A549 (cell line): ENCODE measurements at regions not wholly inside any gene's neighbourhood (a gene's known extent, or its start where the extent isn't known, plus 50 kb on each side); places are given as distances from the start of the nearest gene placed in this dataset.

Experiments used
- ATAC-seq, 2 experiments: fragments of 200-7000 bp in 1 of 2; fragments of >200 bp in 1 of 2; cut with Nextera tagmentation in 1 of 2; cut with Tn5 transposase in 1 of 2; 3 replicates each; pipeline versions ENCODE4 v1.8.0 to v1.9.1; 2018 to 2020; ENCODE audit warnings: mild to moderate bottlenecking in 1 of 2, moderate library complexity in 1 of 2
- CTCF ChIA-PET: fragments of 300-600 bp; sonication (Branson Sonifier 250); formaldehyde crosslinking; extraction: SDS; loops from one replicate; lab custom pipeline; 2021; ENCODE audit warnings: antibody characterized with exemption, inconsistent platforms; lab: Yijun Ruan, JAX
- POLR2A ChIA-PET: fragments of 350-600 bp; formaldehyde crosslinking; extraction: SDS; loops from one replicate; lab custom pipeline; 2021; ENCODE audit warnings: antibody characterized with exemption, inconsistent platforms; lab: Yijun Ruan, JAX
- DNase-seq, 2 experiments: peaks; one replicate each; pipeline versions ENCODE4 v3.0.0 to v3.0.0-alpha.2; 2011 to 2016; ENCODE audit warnings: low read depth in 1 of 2, low spot score in 1 of 2
- FAIRE-seq: peaks from 2 replicates; lab custom pipeline; 2011; peaks lifted over from hg19 to GRCh38; lab: Jason Lieb, UNC
- H3K27ac ChIP-seq, 2 experiments: fragments of >200 bp; sonication (Bioruptor Twin); formaldehyde crosslinking; 3 replicates each; pipeline ENCODE4 v1.5.1; 2016 to 2017
- H3K4me1 ChIP-seq: fragments of >200 bp; sonication (Bioruptor Twin); formaldehyde crosslinking; 3 replicates; pipeline ENCODE4 v1.6.1; 2016
- H3K4me2 ChIP-seq: fragments of >200 bp; sonication (Bioruptor Twin); formaldehyde crosslinking; 3 replicates; pipeline ENCODE4 v1.6.1; 2016
- H3K4me3 ChIP-seq: fragments of >200 bp; sonication (Bioruptor Twin); formaldehyde crosslinking; 3 replicates; pipeline ENCODE4 v1.5.1; 2016
- H3K9me3 ChIP-seq: fragments of >200 bp; sonication (Bioruptor Twin); formaldehyde crosslinking; 3 replicates; pipeline ENCODE4 v1.6.1; 2016
- BHLHE40 ChIP-seq: IDR thresholded peaks from 2 replicates; pipeline ENCODE4 v1.6.1; 2012; ENCODE audit warnings: low read depth, low read length, inconsistent platforms
- CBX2 ChIP-seq: fragments of 200-600 bp; sonication (generic); IDR thresholded peaks from 2 replicates; pipeline ENCODE4 v1.6.1; 2016; ENCODE audit warnings: low read depth, mild to moderate bottlenecking, borderline replicate concordance
- CHD2 ChIP-seq: fragments of 150-350 bp; IDR thresholded peaks from 2 replicates; pipeline ENCODE4 v1.6.1; 2014; ENCODE audit warnings: low read length; ENCODE audit not compliant: partially characterized antibody
- CHD4 ChIP-seq: fragments of 200-600 bp; sonication (generic); IDR thresholded peaks from 2 replicates; pipeline ENCODE4 v1.6.1; 2016; ENCODE audit warnings: antibody characterized with exemption, mild to moderate bottlenecking, borderline replicate concordance
- FOSB ChIP-seq: fragments of 250-450 bp; sonication (Bioruptor Pico); IDR thresholded peaks from 2 replicates; pipeline ENCODE4 v1.5.0; 2020; ENCODE audit warnings: mild to moderate bottlenecking, moderate library complexity
- FOSL2 ChIP-seq, 2 experiments: fragments of 450-650 bp in 1 of 2; fragments of >200 bp in 1 of 2; sonication (Bioruptor Twin) in 1 of 2; formaldehyde crosslinking; IDR thresholded peaks; 2 replicates each; pipeline versions ENCODE4 v1.5.0 to v1.6.1; 2016 to 2020; ENCODE audit warnings: mild to moderate bottlenecking in 1 of 2, moderate library complexity in 1 of 2
- HDAC2 ChIP-seq: fragments of 200-600 bp; sonication (generic); IDR thresholded peaks from 2 replicates; pipeline ENCODE4 v1.6.1; 2016
- HOXA7 ChIP-seq: fragments of 250-450 bp; sonication (Bioruptor Pico); IDR thresholded peaks from 2 replicates; pipeline ENCODE4 v1.5.0; 2020; ENCODE audit warnings: mild to moderate bottlenecking, moderate library complexity
- HOXB13 ChIP-seq: fragments of 250-450 bp; sonication (Bioruptor Pico); IDR thresholded peaks from 2 replicates; pipeline ENCODE4 v1.5.0; 2020; ENCODE audit warnings: low read depth, mild to moderate bottlenecking, moderate library complexity
- KDM5A ChIP-seq: fragments of 200-600 bp; sonication (generic); IDR thresholded peaks from 2 replicates; pipeline ENCODE4 v1.6.1; 2016; ENCODE audit warnings: antibody characterized with exemption, mild to moderate bottlenecking
- NFE2L2 ChIP-seq: fragments of 150-350 bp; conservative IDR thresholded peaks from 2 replicates; pipeline ENCODE4 v1.6.1; 2014; ENCODE audit warnings: low read length
- PHF8 ChIP-seq: fragments of 200-600 bp; sonication (generic); IDR thresholded peaks from 2 replicates; pipeline ENCODE4 v1.6.1; 2016; ENCODE audit warnings: low read depth, mild to moderate bottlenecking, antibody characterized with exemption, moderate library complexity, borderline replicate concordance
- RFX5 ChIP-seq: fragments of 450-650 bp; IDR thresholded peaks from 2 replicates; pipeline ENCODE4 v1.7.1; 2014; ENCODE audit warnings: antibody characterized with exemption, mild to moderate bottlenecking, moderate library complexity
- RNF2 ChIP-seq: fragments of 200-600 bp; sonication (generic); IDR thresholded peaks from 2 replicates; pipeline ENCODE4 v1.6.1; 2016; ENCODE audit warnings: low read depth, mild to moderate bottlenecking, antibody characterized with exemption, moderate library complexity, borderline replicate concordance
- SREBF2 ChIP-seq: fragments of 450-650 bp; IDR thresholded peaks from 2 replicates; pipeline ENCODE4 v1.6.1; 2014; ENCODE audit warnings: mild to moderate bottlenecking, moderate library complexity
- ZFP36 ChIP-seq: fragments of 450-650 bp; IDR thresholded peaks from 2 replicates; pipeline ENCODE4 v1.6.1; 2014; ENCODE audit warnings: borderline replicate concordance; ENCODE audit not compliant: partially characterized antibody
- ZNF302 ChIP-seq: fragments of 250-450 bp; sonication (Bioruptor Pico); IDR thresholded peaks from 2 replicates; pipeline ENCODE4 v1.9.0; 2021; ENCODE audit warnings: inconsistent platforms, mild to moderate bottlenecking, moderate library complexity
- WGBS: methylation state at CpG from one replicate; pipeline ENCODE4 v1.1.6; 2017; ENCODE audit errors: missing lambda C conversion rate; 5-methylcytosine and 5-hydroxymethylcytosine counted together
- TF ChIP-seq, protein P1 (sequence below): IDR thresholded peaks from 2 replicates; pipeline ENCODE4 v1.6.1; 2012; ENCODE audit warnings: low read depth, borderline replicate concordance
- TF ChIP-seq, protein P2 (sequence below): fragments of 200-600 bp; sonication (generic); IDR thresholded peaks from 2 replicates; pipeline ENCODE4 v1.6.1; 2016; ENCODE audit warnings: antibody characterized with exemption, mild to moderate bottlenecking, moderate library complexity
- TF ChIP-seq, protein P3 (sequence below): fragments of >200 bp; sonication (Bioruptor Twin); formaldehyde crosslinking; IDR thresholded peaks from 3 replicates; pipeline ENCODE4 v1.6.1; 2016
- TF ChIP-seq, protein P4 (sequence below): IDR thresholded peaks from 2 replicates; pipeline ENCODE4 v1.6.1; 2012
- TF ChIP-seq, protein P5 (sequence below): fragments of 150-350 bp; IDR thresholded peaks from 2 replicates; pipeline ENCODE4 v1.6.1; 2014; ENCODE audit warnings: low read depth, mild to moderate bottlenecking, low read length

DNA sequence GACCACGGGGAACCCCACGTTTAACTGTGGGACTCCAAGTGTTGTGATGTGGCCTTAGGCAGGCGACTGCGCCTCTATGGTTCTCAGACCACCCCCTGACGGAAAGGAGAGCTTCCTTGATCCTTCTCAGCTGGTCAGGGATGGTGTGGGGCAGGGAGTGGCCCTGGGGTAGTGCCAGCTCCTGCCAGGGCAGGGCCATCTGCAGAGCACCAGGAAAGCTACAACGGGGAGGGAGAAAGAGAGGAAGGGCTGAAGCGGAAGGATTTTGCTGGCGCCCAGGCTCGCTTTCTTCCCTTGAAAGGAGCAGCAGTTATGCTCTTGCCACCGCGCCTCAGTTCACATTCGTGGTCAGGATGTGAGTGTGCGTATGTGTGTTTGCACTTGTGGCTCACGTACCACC is 74.9 kb upstream of the PCBD1 start:
- no peak for DNase-seq
- H3K4me3 ChIP-seq, result no peak overlapping the region
- ATAC-seq, result no peak
- FAIRE-seq, result no peak
- POLR2A ChIA-PET, result no interaction called here
- no peaks in the 10 kb centered on the region for H3K4me1 ChIP-seq
- CTCF ChIA-PET, result no interaction called here
- no peak overlapping the region for H3K4me2 ChIP-seq
- TF ChIP-seq ZFP36, result no peak
- TF ChIP-seq CHD2, result no peak
- no peak for TF ChIP-seq FOSL2 (IDR thresholded peaks at IDR 0.05)
- TF ChIP-seq FOSL2 (CRISPR knock-in tag; IDR thresholded peaks at IDR 0.05), result no peak
- TF ChIP-seq SREBF2, result no peak
- no peak for TF ChIP-seq RNF2
- TF ChIP-seq, protein P1, sequence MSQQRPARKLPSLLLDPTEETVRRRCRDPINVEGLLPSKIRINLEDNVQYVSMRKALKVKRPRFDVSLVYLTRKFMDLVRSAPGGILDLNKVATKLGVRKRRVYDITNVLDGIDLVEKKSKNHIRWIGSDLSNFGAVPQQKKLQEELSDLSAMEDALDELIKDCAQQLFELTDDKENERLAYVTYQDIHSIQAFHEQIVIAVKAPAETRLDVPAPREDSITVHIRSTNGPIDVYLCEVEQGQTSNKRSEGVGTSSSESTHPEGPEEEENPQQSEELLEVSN, result no peak
- no peak for TF ChIP-seq RFX5
- TF ChIP-seq HOXA7 (CRISPR knock-in tag), result no peak
- no peak for TF ChIP-seq HOXB13 (CRISPR knock-in tag)
- TF ChIP-seq CBX2, result no peak
- TF ChIP-seq NFE2L2, result no peak
- TF ChIP-seq ZNF302 (CRISPR knock-in tag), result no peak
- TF ChIP-seq, protein P2, sequence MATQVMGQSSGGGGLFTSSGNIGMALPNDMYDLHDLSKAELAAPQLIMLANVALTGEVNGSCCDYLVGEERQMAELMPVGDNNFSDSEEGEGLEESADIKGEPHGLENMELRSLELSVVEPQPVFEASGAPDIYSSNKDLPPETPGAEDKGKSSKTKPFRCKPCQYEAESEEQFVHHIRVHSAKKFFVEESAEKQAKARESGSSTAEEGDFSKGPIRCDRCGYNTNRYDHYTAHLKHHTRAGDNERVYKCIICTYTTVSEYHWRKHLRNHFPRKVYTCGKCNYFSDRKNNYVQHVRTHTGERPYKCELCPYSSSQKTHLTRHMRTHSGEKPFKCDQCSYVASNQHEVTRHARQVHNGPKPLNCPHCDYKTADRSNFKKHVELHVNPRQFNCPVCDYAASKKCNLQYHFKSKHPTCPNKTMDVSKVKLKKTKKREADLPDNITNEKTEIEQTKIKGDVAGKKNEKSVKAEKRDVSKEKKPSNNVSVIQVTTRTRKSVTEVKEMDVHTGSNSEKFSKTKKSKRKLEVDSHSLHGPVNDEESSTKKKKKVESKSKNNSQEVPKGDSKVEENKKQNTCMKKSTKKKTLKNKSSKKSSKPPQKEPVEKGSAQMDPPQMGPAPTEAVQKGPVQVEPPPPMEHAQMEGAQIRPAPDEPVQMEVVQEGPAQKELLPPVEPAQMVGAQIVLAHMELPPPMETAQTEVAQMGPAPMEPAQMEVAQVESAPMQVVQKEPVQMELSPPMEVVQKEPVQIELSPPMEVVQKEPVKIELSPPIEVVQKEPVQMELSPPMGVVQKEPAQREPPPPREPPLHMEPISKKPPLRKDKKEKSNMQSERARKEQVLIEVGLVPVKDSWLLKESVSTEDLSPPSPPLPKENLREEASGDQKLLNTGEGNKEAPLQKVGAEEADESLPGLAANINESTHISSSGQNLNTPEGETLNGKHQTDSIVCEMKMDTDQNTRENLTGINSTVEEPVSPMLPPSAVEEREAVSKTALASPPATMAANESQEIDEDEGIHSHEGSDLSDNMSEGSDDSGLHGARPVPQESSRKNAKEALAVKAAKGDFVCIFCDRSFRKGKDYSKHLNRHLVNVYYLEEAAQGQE, result no peak
- no peaks in the 10 kb centered on the region for H3K9me3 ChIP-seq
- 54% methylated on average over 14 of the region's 14 CpGs for WGBS
- no peak overlapping the region for H3K27ac ChIP-seq

DNA sequence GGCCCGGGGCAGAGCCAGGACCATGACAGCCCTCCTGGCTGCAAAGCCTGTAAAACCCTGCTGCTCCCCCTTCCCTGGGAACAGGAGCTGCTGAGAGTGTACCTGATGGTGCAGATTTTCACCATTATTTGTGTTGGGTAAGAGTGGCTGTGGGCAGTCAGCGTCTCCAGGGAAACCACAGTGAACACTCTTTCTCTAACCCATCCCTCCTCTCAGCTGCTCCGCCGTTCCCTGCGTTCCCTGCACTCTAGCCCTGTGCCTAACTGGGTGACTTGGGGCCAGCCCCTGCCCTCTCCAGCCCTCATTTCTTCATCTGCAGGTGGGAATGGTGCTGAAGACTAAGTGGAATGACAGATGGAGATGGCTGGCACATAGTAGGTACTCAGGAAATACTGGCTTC is 75.9 kb upstream of the PCBD1 start:
- H3K4me2 ChIP-seq, result no peak overlapping the region
- no peak for DNase-seq
- no peaks in the 10 kb centered on the region for H3K9me3 ChIP-seq
- H3K4me1 ChIP-seq, result no peaks in the 10 kb centered on the region
- ChIA-PET POLR2A (no interaction called here), CTCF (no interaction called here)
- no peak for FAIRE-seq
- ATAC-seq, result peak in 1 of 2 experiments; percentile 26; a peak in 2 of 6 replicates
- no peak overlapping the region for H3K4me3 ChIP-seq
- no peak overlapping the region for H3K27ac ChIP-seq
- no peak for TF ChIP-seq KDM5A
- no peak for TF ChIP-seq SREBF2
- no peak for TF ChIP-seq HDAC2
- TF ChIP-seq, protein P3, sequence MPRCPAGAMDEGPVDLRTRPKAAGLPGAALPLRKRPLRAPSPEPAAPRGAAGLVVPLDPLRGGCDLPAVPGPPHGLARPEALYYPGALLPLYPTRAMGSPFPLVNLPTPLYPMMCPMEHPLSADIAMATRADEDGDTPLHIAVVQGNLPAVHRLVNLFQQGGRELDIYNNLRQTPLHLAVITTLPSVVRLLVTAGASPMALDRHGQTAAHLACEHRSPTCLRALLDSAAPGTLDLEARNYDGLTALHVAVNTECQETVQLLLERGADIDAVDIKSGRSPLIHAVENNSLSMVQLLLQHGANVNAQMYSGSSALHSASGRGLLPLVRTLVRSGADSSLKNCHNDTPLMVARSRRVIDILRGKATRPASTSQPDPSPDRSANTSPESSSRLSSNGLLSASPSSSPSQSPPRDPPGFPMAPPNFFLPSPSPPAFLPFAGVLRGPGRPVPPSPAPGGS, result no peak
- TF ChIP-seq CHD4, result no peak
- no peak for TF ChIP-seq BHLHE40
- TF ChIP-seq FOSL2 (IDR thresholded peaks at IDR 0.05), result no peak
- TF ChIP-seq FOSL2 (CRISPR knock-in tag; IDR thresholded peaks at IDR 0.05), result no peak
- TF ChIP-seq, protein P4, sequence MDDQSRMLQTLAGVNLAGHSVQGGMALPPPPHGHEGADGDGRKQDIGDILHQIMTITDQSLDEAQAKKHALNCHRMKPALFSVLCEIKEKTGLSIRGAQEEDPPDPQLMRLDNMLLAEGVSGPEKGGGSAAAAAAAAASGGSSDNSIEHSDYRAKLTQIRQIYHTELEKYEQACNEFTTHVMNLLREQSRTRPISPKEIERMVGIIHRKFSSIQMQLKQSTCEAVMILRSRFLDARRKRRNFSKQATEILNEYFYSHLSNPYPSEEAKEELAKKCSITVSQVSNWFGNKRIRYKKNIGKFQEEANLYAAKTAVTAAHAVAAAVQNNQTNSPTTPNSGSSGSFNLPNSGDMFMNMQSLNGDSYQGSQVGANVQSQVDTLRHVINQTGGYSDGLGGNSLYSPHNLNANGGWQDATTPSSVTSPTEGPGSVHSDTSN, result no peak
- TF ChIP-seq, protein P5, sequence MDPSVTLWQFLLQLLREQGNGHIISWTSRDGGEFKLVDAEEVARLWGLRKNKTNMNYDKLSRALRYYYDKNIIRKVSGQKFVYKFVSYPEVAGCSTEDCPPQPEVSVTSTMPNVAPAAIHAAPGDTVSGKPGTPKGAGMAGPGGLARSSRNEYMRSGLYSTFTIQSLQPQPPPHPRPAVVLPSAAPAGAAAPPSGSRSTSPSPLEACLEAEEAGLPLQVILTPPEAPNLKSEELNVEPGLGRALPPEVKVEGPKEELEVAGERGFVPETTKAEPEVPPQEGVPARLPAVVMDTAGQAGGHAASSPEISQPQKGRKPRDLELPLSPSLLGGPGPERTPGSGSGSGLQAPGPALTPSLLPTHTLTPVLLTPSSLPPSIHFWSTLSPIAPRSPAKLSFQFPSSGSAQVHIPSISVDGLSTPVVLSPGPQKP, result no peak
- no peak for TF ChIP-seq PHF8
- TF ChIP-seq FOSB (CRISPR knock-in tag), result no peak
- TF ChIP-seq, all 56 proteins: peak for 0
- WGBS, result 57% methylated on average over 5 of the region's 5 CpGs
